CD4-positive, alpha-beta T cell (primary cell): ENCODE measurements at regions not wholly inside any gene's neighbourhood (a gene's known extent, or its start where the extent isn't known, plus 50 kb on each side); places are given as distances from the start of the nearest gene placed in this dataset.

Experiments used
- ATAC-seq: fragments of 200-7000 bp; cut with Tn5 transposase; one replicate; pipeline ENCODE4 v1.10.0; 2022; ENCODE audit warnings: mild to moderate bottlenecking; ENCODE audit not compliant: poor library complexity
- CTCF ChIA-PET: fragments of 350-600 bp; sonication (Branson Sonifier 250); formaldehyde crosslinking; loops from one replicate; lab custom pipeline; 2021; ENCODE audit warnings: antibody characterized with exemption, inconsistent platforms; lab: Charles Lee
- POLR2A ChIA-PET: fragments of 350-600 bp; sonication (Branson Sonifier 250); formaldehyde crosslinking; loops from one replicate; lab custom pipeline; 2021; ENCODE audit warnings: antibody characterized with exemption, inconsistent platforms; lab: Charles Lee
- DNase-seq, 14 experiments: peaks; one replicate each; pipeline ENCODE4 v3.0.0-alpha.2; 2013 to 2020; ENCODE audit warnings: mixed read lengths in 2 of 14
- H3K27ac ChIP-seq, 2 donors: one replicate each; pipeline versions ENCODE4 v1.5.1 to v1.7.0; 2013; ENCODE audit warnings: low read length in 2 of 2, low read depth in 1 of 2, mild to moderate bottlenecking in 1 of 2
- H3K27me3 ChIP-seq, 2 experiments: 1 replicate in 1 of 2; 2 replicates in 1 of 2; pipeline versions ENCODE4 v1.6.1 to v1.7.0; 2013; ENCODE audit warnings: low read length in 2 of 2, control low read depth in 1 of 2, mild to moderate bottlenecking in 1 of 2, moderate library complexity in 1 of 2; ENCODE audit not compliant: insufficient read depth in 2 of 2, control insufficient read depth in 1 of 2
- H3K36me3 ChIP-seq: one replicate; pipeline ENCODE4 v1.6.1; 2013; ENCODE audit warnings: low read length, control low read depth; ENCODE audit not compliant: insufficient read depth
- H3K4me1 ChIP-seq: one replicate; pipeline ENCODE4 v1.6.1; 2013; ENCODE audit warnings: low read length, control low read depth; ENCODE audit not compliant: insufficient read depth
- H3K4me3 ChIP-seq: one replicate; pipeline ENCODE4 v1.5.1; 2013; ENCODE audit warnings: mild to moderate bottlenecking, low read length, moderate library complexity
- H3K9me3 ChIP-seq, 2 experiments: 1 replicate in 1 of 2; 2 replicates in 1 of 2; pipeline versions ENCODE4 v1.6.1 to v1.7.0; 2013; ENCODE audit warnings: low read length in 2 of 2, mild to moderate bottlenecking in 2 of 2, control low read depth in 1 of 2, moderate library complexity in 1 of 2; ENCODE audit not compliant: control insufficient read depth in 1 of 2, insufficient read depth in 1 of 2
- H3K27ac Mint-ChIP-seq: one replicate; pipeline ENCODE4 v1.8.0; 2020; ENCODE audit warnings: mixed read lengths
- H3K27me3 Mint-ChIP-seq: one replicate; pipeline ENCODE4 v1.8.0; 2021; ENCODE audit warnings: mixed read lengths
- H3K36me3 Mint-ChIP-seq: one replicate; pipeline ENCODE4 v1.8.0; 2021; ENCODE audit warnings: low read depth, mixed read lengths
- H3K4me1 Mint-ChIP-seq: one replicate; pipeline ENCODE4 v1.8.0; 2021; ENCODE audit warnings: low read depth, mixed read lengths
- H3K4me3 Mint-ChIP-seq: one replicate; pipeline ENCODE4 v1.8.0; 2020; ENCODE audit warnings: mild to moderate bottlenecking, mixed read lengths
- H3K9me3 Mint-ChIP-seq: one replicate; pipeline ENCODE4 v1.8.0; 2020; ENCODE audit warnings: mixed read lengths
- CTCF ChIP-seq: fragments of 200-600 bp; IDR thresholded peaks from one replicate; pipeline ENCODE4 v1.8.0; 2022; ENCODE audit warnings: antibody characterized with exemption, mild to moderate bottlenecking
- intact Hi-C, 2 experiments: fragments of 100-400 bp; cut with DNase I in 1 of 2; cut with micrococcal nuclease in 1 of 2; formaldehyde crosslinking; loops; one replicate each; pipeline versions ENCODE4 v1.15.1 to v1.9.0; 2023 to 2025; cut with DNase I, micrococcal nuclease

DNA sequence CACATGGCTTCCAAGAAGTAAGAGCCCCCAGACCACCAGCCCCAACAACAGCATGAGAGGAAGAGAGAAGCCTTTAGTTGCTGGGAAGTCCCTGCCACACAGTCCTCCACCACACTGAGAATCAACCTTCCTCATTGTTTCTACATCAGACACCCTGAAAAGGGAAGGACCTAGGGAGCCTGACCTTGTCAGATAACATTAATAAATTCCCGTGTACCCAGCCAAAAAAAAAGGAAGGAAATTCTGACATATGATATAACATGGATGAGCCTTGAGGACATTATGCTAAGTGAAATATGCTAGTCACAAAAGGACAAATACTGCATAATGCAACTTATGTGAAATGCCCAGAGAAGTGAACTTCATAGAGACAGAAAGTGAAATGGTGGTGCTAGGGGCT, 65.6 kb upstream of the ARHGAP29 start:
- intact Hi-C loops: no loop called here
- Histone ChIP-seq H3K27me3 (peaks cover 0 to 7% of the 10 kb centered on the region in 2 experiments), H3K36me3 (no peaks in the 10 kb centered on the region), H3K4me3 (no peak overlapping the region), H3K27ac (no peak overlapping the region), H3K9me3 (peaks cover 0 to 4% of the 10 kb centered on the region in 2 experiments), H3K4me1 (no peaks in the 10 kb centered on the region)
- POLR2A ChIA-PET: no interaction called here
- Mint-ChIP-seq H3K27ac (no peak overlapping the region), H3K4me1 (no peaks in the 10 kb centered on the region), H3K36me3 (no peaks in the 10 kb centered on the region), H3K27me3 (peaks cover 22% of the 10 kb centered on the region), H3K9me3 (no peaks in the 10 kb centered on the region), H3K4me3 (no peak overlapping the region)
- CTCF ChIA-PET: no interaction called here
- ATAC-seq (no peak), DNase-seq (peak in 2 of 14 experiments; percentile 36 to 37)
- no peak for TF ChIP-seq CTCF

GRCh38 chr1:94302497-94302896, 65.1 kb upstream of the ARHGAP29 start:
- Histone ChIP-seq H3K27ac (no peak overlapping the region), H3K4me3 (no peak overlapping the region), H3K27me3 (peaks cover 0 to 7% of the 10 kb centered on the region in 2 experiments), H3K36me3 (no peaks in the 10 kb centered on the region), H3K9me3 (peaks cover 0 to 4% of the 10 kb centered on the region in 2 experiments), H3K4me1 (no peaks in the 10 kb centered on the region)
- ChIA-PET POLR2A (no interaction called here), CTCF (no interaction called here)
- H3K36me3 Mint-ChIP-seq: no peaks in the 10 kb centered on the region
- TF ChIP-seq CTCF: no peak
- H3K9me3 Mint-ChIP-seq: no peaks in the 10 kb centered on the region
- H3K4me3 Mint-ChIP-seq: no peak overlapping the region
- H3K27ac Mint-ChIP-seq: no peak overlapping the region
- DNase-seq (peak in 2 of 14 experiments; percentile 11 to 31), ATAC-seq (no peak)
- peaks cover 22% of the 10 kb centered on the region for H3K27me3 Mint-ChIP-seq
- no peaks in the 10 kb centered on the region for H3K4me1 Mint-ChIP-seq
- intact Hi-C loops: no loop called here

- ChIA-PET POLR2A (no interaction called here), CTCF (no interaction called here)
- Histone ChIP-seq H3K4me1 (no peaks in the 10 kb centered on the region), H3K9me3 (peaks cover 0 to 4% of the 10 kb centered on the region in 2 experiments), H3K4me3 (no peak overlapping the region), H3K36me3 (no peaks in the 10 kb centered on the region), H3K27me3 (peaks cover 3 to 7% of the 10 kb centered on the region in 2 experiments), H3K27ac (no peak overlapping the region)
- Mint-ChIP-seq H3K9me3 (no peaks in the 10 kb centered on the region), H3K27me3 (peaks cover 22% of the 10 kb centered on the region), H3K4me3 (no peak overlapping the region), H3K4me1 (no peaks in the 10 kb centered on the region), H3K27ac (no peak overlapping the region), H3K36me3 (no peaks in the 10 kb centered on the region)
- intact Hi-C loops: no loop called here
- ATAC-seq (no peak), DNase-seq (no peak)
- TF ChIP-seq CTCF: no peak
Measured at GRCh38 chr1:94301186-94301585, 63.8 kb upstream of the ARHGAP29 start.
